OCI-LY1 (cell line): ENCODE measurements at regions not wholly inside any gene's neighbourhood (a gene's known extent, or its start where the extent isn't known, plus 50 kb on each side); places are given as distances from the start of the nearest gene placed in this dataset.

ENCODE experiments used
- H2AFZ ChIP-seq: fragments of 200-600 bp; sonication (generic), shearing (Covaris generic); 2 replicates; pipeline ENCODE4 v1.6.0; 2014; ENCODE audit warnings: antibody characterized with exemption, mild to moderate bottlenecking, low read length
- H3F3A ChIP-seq: fragments of 200-600 bp; sonication (generic), shearing (Covaris generic); 2 replicates; pipeline ENCODE4 v1.6.0; 2014; ENCODE audit warnings: mild to moderate bottlenecking, antibody characterized with exemption, low read length, moderate library complexity; ENCODE audit not compliant: insufficient read depth
- H3K27ac ChIP-seq: fragments of 200-600 bp; sonication (generic); 2 replicates; pipeline ENCODE4 v1.5.1; 2014; ENCODE audit warnings: low read length, mixed run types, mild to moderate bottlenecking, low read depth; ENCODE audit not compliant: poor library complexity, severe bottlenecking
- H3K27me3 ChIP-seq: fragments of 200-600 bp; sonication (generic); 2 replicates; pipeline ENCODE4 v1.6.0; 2014; ENCODE audit warnings: antibody characterized with exemption, mild to moderate bottlenecking, low read length, moderate library complexity; ENCODE audit not compliant: insufficient read depth
- H3K36me3 ChIP-seq: fragments of 200-600 bp; sonication (generic); 2 replicates; pipeline ENCODE4 v1.6.1; 2014; ENCODE audit warnings: mild to moderate bottlenecking, antibody characterized with exemption, low read length, moderate library complexity, mixed read lengths; ENCODE audit not compliant: insufficient read depth
- H3K4me1 ChIP-seq: fragments of 200-600 bp; sonication (generic); 2 replicates; pipeline ENCODE4 v1.5.1; 2014; ENCODE audit warnings: mild to moderate bottlenecking, low read length, moderate library complexity; ENCODE audit not compliant: insufficient read depth, severe bottlenecking
- H3K4me2 ChIP-seq: fragments of 200-600 bp; sonication (generic), shearing (Covaris generic); 2 replicates; pipeline ENCODE4 v1.6.1; 2014; ENCODE audit warnings: low read length
- H3K4me3 ChIP-seq: fragments of 200-600 bp; sonication (generic); 2 replicates; pipeline ENCODE4 v1.5.1; 2014; ENCODE audit warnings: low read length, low read depth, mild to moderate bottlenecking, mixed read lengths; ENCODE audit not compliant: poor library complexity, severe bottlenecking
- H3K79me2 ChIP-seq: fragments of 200-600 bp; shearing (Covaris generic); 2 replicates; pipeline ENCODE4 v1.6.1; 2016; ENCODE audit warnings: mixed run types, low read length, mixed read lengths; ENCODE audit not compliant: insufficient read depth
- H3K9ac ChIP-seq: fragments of 200-600 bp; sonication (generic), shearing (Covaris generic); 2 replicates; pipeline ENCODE4 v1.6.1; 2014; ENCODE audit warnings: mild to moderate bottlenecking, low read length, mixed read lengths
- H3K9me2 ChIP-seq: fragments of 200-600 bp; sonication (generic), shearing (Covaris generic); 2 replicates; pipeline ENCODE4 v1.6.1; 2014; ENCODE audit warnings: low read depth, mild to moderate bottlenecking, low read length, mixed read lengths
- H3K9me3 ChIP-seq: fragments of 200-600 bp; shearing (Covaris generic); 2 replicates; pipeline ENCODE4 v1.6.1; 2014; ENCODE audit warnings: low read length, mixed read lengths
- H4K20me1 ChIP-seq: fragments of 200-600 bp; sonication (generic), shearing (Covaris generic); 2 replicates; pipeline ENCODE4 v1.6.0; 2016; ENCODE audit warnings: mild to moderate bottlenecking, low read length; ENCODE audit not compliant: insufficient read depth
- EZH2 ChIP-seq: fragments of 200-600 bp; sonication (generic), shearing (Covaris generic); IDR thresholded peaks from 2 replicates; pipeline ENCODE4 v1.8.0; 2017; ENCODE audit warnings: borderline replicate concordance, mixed run types, mild to moderate bottlenecking, antibody characterized with exemption, low read length, moderate library complexity, mixed read lengths
- TF ChIP-seq, protein P1 (sequence below): fragments of 200-600 bp; sonication (generic), shearing (Covaris generic); IDR thresholded peaks from 2 replicates; pipeline ENCODE4 v1.5.1; 2017; ENCODE audit warnings: mild to moderate bottlenecking, antibody characterized with exemption, low read length, moderate library complexity, mixed read lengths

DNA sequence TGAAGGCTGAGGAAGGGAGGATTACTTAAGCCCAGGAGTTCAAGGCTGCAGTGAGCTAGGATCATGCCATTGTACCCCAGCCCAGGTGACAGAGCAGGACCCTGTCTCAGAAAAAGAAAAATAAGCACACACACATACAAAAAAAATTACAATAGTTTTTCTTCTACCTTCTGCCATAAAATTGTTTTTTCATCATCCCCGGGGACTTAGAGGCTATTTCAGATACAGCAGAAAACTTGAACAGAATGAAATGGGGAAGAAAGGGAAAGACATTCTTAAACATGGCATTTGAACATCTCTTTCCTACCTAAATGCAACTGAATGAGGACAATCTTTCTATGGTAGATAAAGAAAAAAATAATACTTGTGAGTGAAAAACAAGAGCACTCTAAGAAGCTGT, 109.1 kb downstream of the KCTD12 start:
- H3K9me3 ChIP-seq = no peaks in the 10 kb centered on the region
- no peaks in the 10 kb centered on the region for H3K4me1 ChIP-seq
- no peak overlapping the region for H3K4me2 ChIP-seq
- no peak overlapping the region for H3K9ac ChIP-seq
- no peaks in the 10 kb centered on the region for H3K9me2 ChIP-seq
- no peaks in the 10 kb centered on the region for H3K27me3 ChIP-seq
- TF ChIP-seq EZH2 = no peak
- TF ChIP-seq, protein P1, sequence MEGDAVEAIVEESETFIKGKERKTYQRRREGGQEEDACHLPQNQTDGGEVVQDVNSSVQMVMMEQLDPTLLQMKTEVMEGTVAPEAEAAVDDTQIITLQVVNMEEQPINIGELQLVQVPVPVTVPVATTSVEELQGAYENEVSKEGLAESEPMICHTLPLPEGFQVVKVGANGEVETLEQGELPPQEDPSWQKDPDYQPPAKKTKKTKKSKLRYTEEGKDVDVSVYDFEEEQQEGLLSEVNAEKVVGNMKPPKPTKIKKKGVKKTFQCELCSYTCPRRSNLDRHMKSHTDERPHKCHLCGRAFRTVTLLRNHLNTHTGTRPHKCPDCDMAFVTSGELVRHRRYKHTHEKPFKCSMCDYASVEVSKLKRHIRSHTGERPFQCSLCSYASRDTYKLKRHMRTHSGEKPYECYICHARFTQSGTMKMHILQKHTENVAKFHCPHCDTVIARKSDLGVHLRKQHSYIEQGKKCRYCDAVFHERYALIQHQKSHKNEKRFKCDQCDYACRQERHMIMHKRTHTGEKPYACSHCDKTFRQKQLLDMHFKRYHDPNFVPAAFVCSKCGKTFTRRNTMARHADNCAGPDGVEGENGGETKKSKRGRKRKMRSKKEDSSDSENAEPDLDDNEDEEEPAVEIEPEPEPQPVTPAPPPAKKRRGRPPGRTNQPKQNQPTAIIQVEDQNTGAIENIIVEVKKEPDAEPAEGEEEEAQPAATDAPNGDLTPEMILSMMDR = no peak
- no peaks in the 10 kb centered on the region for H3K79me2 ChIP-seq
- no peaks in the 10 kb centered on the region for H3F3A ChIP-seq
- H2AFZ ChIP-seq = no peak overlapping the region
- H3K36me3 ChIP-seq = no peaks in the 10 kb centered on the region
- no peak overlapping the region for H3K27ac ChIP-seq
- H4K20me1 ChIP-seq = no peaks in the 10 kb centered on the region
- no peak overlapping the region for H3K4me3 ChIP-seq

DNA sequence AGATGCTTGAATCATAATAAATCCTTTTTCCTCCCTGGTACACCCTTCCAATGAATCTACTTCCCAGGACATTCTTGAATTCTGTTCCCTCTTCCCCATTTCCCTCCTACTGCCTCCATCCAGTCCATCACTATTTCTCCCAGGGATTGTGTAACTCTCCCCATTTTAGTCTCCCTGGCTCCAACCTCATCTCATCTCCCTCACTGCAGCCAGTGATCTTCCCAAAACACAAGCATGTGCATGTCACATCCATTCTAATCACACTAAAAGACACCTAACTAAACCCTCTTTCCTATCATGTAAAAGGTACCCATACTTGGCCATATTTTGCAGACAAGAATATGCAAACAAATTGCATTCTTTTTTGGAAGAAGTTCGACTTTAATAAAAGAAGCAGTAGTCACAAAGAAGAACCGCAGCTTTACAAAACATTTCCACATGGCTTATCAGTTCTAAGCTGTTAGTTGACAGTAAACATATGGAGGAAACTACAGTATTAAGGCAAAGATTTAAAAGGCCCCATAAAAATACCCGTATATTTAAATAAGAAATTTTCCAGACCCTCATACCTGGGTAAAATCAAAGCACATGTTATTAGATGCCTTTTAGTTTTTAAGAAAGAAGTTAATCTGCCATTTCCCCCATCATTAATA, 111.0 kb downstream of the KCTD12 start:
- no peak for TF ChIP-seq EZH2
- TF ChIP-seq, protein P1 = no peak
- no peak overlapping the region for H2AFZ ChIP-seq

DNA sequence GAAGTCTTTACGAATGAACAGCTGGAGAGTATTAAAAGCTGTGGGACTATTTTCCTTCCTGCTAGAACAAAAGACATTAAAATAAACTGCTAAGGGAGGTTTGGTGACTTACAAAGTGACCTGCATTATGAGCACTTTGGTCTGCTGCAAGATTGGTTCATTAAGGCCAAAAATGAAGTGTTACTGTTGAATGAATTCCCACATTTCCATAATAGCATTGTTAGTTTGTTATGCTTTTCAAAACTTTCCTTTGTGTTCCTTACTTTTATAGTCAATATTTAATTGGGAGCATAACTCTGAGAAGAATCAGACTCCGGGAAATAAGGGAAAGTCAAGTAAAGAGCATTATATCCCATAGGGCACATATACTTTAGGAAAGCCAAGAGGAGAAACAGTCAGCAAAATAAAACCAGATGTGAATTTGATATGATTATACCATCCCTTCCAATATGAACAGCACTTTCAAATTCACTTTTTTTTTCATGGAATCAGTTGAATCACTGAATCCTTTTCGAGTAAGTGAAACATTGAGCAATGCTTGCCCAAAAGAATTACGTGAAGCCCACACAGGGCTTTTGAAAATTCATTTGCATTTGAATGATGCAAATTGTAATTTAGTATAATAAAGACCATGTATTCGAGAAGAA, 112.6 kb downstream of the KCTD12 start:
- H3K9me3 ChIP-seq = no peaks in the 10 kb centered on the region
- no peak overlapping the region for H3K27ac ChIP-seq
- no peaks in the 10 kb centered on the region for H3K9me2 ChIP-seq
- no peak for TF ChIP-seq EZH2
- TF ChIP-seq, protein P1 = no peak
- H3K4me3 ChIP-seq = no peak overlapping the region
- H3K9ac ChIP-seq = no peak overlapping the region
- H3K79me2 ChIP-seq = no peaks in the 10 kb centered on the region
- H2AFZ ChIP-seq = no peak overlapping the region
- no peaks in the 10 kb centered on the region for H4K20me1 ChIP-seq
- H3K36me3 ChIP-seq = no peaks in the 10 kb centered on the region
- no peaks in the 10 kb centered on the region for H3K4me1 ChIP-seq
- H3K4me2 ChIP-seq = no peak overlapping the region
- H3K27me3 ChIP-seq = no peaks in the 10 kb centered on the region
- H3F3A ChIP-seq = no peaks in the 10 kb centered on the region

More for the DNA sequence above, 111.0 kb downstream of the KCTD12 start:
- no peak overlapping the region for H3K27ac ChIP-seq
- no peaks in the 10 kb centered on the region for H3K79me2 ChIP-seq
- H3F3A ChIP-seq = no peaks in the 10 kb centered on the region
- no peaks in the 10 kb centered on the region for H4K20me1 ChIP-seq
- H3K9ac ChIP-seq = no peak overlapping the region
- no peak overlapping the region for H3K4me2 ChIP-seq
- H3K9me3 ChIP-seq = no peaks in the 10 kb centered on the region
- no peaks in the 10 kb centered on the region for H3K9me2 ChIP-seq
- no peaks in the 10 kb centered on the region for H3K36me3 ChIP-seq
- no peaks in the 10 kb centered on the region for H3K4me1 ChIP-seq
- H3K4me3 ChIP-seq = no peak overlapping the region
- no peaks in the 10 kb centered on the region for H3K27me3 ChIP-seq
